Calu3 (cell line): ENCODE measurements at regions not wholly inside any gene's neighbourhood (a gene's known extent, or its start where the extent isn't known, plus 50 kb on each side); places are given as distances from the start of the nearest gene placed in this dataset.

Experiments used
- BruUV-seq: library from RNA; stranded (reverse); fragments of 400-500 nt; replicated peaks from 2 replicates; lab custom pipeline; 2021; lab: Mats Ljungman, UMichigan
- CTCF ChIA-PET: fragments of 300-600 bp; sonication (Branson Sonifier 250); formaldehyde crosslinking; loops from one replicate; lab custom pipeline; 2022; ENCODE audit warnings: antibody characterized with exemption; lab: Charles Lee
- DNase-seq: peaks from one replicate; pipeline ENCODE4 v3.0.0; 2022
- H3K27ac Mint-ChIP-seq: one replicate; pipeline ENCODE4 v1.8.0; 2022; ENCODE audit warnings: mixed read lengths; ENCODE audit not compliant: unreplicated experiment
- H3K27me3 Mint-ChIP-seq: one replicate; pipeline ENCODE4 v1.8.0; 2022; ENCODE audit warnings: mixed read lengths; ENCODE audit not compliant: unreplicated experiment
- H3K36me3 Mint-ChIP-seq: one replicate; pipeline ENCODE4 v1.8.0; 2022; ENCODE audit warnings: mild to moderate bottlenecking, moderate library complexity, mixed read lengths; ENCODE audit not compliant: insufficient read depth, unreplicated experiment
- H3K4me1 Mint-ChIP-seq: one replicate; pipeline ENCODE4 v1.8.0; 2022; ENCODE audit warnings: mild to moderate bottlenecking, low read depth, mixed read lengths; ENCODE audit not compliant: unreplicated experiment
- H3K4me3 Mint-ChIP-seq: one replicate; pipeline ENCODE4 v1.8.0; 2022; ENCODE audit warnings: mild to moderate bottlenecking, low read depth, moderate library complexity, mixed read lengths; ENCODE audit not compliant: unreplicated experiment
- H3K9me3 Mint-ChIP-seq: one replicate; pipeline ENCODE4 v1.8.0; 2022; ENCODE audit warnings: low read depth, mixed read lengths; ENCODE audit not compliant: unreplicated experiment
- intact Hi-C: fragments of 100-400 bp; cut with micrococcal nuclease; formaldehyde crosslinking; loops from one replicate; pipeline ENCODE4 v1.10.0; 2022; ENCODE audit not compliant: unreplicated experiment
- TF ChIP-seq, protein P1 (sequence below): fragments of 200-600 bp; IDR thresholded peaks from one replicate; pipeline ENCODE4 v1.8.0; 2022; ENCODE audit warnings: antibody characterized with exemption; ENCODE audit not compliant: unreplicated experiment

DNA sequence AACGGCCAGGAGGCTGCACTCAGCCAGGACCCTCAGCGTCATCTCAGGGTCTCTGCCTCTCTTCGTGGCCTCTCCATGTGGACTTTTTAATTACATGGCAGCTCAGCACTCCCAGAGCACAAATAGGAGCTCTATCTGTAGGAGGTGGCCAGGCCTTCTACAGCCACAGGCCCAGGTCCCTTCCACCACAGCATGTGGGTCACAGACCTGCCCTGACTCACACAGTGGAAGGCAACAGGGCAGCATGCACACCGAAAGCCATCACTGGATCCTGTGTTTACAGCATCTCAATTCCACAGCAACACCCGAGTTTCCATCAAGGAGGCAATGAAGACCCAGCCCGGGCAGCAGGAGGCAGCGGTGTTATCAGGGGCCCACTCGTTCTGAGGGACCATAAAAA is 65.8 kb upstream of the CD93 start:
- DNase-seq, result no peak
- no TSS peak for BruUV-seq
- Mint-ChIP-seq H3K27ac (no peak overlapping the region), H3K27me3 (no peaks in the 10 kb centered on the region), H3K4me3 (no peak overlapping the region), H3K36me3 (no peaks in the 10 kb centered on the region), H3K9me3 (no peaks in the 10 kb centered on the region), H3K4me1 (peaks cover 18% of the 10 kb centered on the region)
- CTCF ChIA-PET, result no interaction called here
- intact Hi-C loops, result no loop called here
- TF ChIP-seq, protein P1, sequence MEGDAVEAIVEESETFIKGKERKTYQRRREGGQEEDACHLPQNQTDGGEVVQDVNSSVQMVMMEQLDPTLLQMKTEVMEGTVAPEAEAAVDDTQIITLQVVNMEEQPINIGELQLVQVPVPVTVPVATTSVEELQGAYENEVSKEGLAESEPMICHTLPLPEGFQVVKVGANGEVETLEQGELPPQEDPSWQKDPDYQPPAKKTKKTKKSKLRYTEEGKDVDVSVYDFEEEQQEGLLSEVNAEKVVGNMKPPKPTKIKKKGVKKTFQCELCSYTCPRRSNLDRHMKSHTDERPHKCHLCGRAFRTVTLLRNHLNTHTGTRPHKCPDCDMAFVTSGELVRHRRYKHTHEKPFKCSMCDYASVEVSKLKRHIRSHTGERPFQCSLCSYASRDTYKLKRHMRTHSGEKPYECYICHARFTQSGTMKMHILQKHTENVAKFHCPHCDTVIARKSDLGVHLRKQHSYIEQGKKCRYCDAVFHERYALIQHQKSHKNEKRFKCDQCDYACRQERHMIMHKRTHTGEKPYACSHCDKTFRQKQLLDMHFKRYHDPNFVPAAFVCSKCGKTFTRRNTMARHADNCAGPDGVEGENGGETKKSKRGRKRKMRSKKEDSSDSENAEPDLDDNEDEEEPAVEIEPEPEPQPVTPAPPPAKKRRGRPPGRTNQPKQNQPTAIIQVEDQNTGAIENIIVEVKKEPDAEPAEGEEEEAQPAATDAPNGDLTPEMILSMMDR, result no peak

DNA sequence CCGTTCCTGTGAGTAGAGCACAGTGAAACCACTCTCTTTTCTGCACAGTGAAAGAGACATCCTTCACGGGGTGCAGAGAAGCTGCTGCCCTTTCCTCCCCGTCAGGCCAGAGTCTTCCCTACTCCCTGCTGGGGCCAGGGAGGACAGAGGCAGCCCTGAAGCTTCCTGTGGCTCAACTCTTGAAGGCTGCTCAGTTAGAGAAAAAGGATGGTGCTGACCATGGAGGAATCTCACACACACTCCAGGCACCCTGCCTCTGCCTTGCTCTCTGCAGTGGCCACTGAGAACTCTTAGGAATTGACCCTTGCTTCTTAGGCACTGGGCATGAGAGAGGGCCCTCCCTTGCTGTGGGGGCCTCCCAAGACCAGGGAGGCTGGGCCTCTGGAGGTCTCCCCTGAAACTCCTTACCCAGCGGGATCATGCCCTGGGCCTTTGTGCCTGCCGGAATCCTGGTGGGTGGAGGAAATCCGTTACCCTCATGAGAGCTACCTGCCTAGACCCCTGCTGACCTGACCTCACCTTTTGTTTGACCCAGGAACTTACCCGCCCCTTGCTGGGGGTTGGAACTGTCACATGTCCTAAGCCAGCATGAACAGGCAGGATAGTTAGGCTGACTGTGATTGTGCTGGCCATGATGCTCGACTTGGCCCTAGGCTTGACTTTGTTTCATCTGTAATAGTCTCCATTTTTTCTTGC is 65.0 kb upstream of the CD93 start:
- BruUV-seq, result no TSS peak
- H3K27ac Mint-ChIP-seq, result no peak overlapping the region

DNA sequence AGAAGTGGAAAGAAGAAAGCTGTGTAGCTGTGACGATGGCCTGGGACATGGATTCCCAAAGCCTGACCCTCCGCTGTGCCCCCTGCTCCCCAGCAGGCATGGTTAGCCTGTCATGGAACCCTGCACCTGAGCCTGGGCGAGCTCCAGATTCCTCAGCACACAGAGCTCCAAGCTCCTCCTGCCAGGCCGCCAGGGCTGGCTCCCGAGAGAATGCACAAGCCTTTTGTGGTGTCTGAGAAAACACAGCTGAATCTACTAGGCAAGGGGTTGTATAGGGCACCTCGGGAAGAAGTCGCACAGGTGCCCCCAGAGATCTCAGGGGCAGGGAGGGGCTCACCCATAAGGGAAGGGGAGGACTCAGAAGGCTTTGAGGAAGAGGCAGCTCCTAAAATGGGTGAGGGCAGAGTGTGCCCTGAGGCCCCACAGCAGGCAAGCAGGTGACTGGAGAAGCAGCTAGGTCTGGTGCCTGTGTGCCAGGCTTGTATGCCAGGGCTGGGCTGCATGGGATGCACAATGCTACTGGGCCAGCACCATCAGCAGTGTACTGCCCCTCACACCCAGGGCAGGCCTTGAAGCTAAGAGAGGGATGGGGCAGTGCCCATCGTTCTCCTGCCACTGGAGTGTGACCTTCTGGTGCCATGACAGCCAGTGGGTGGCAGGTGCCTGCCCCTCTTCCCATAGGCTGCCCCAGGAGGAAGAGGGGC is 64.3 kb upstream of the CD93 start:
- TF ChIP-seq, protein P1, result no peak
- no peak overlapping the region for H3K27ac Mint-ChIP-seq
- no peaks in the 10 kb centered on the region for H3K36me3 Mint-ChIP-seq
- H3K9me3 Mint-ChIP-seq, result no peaks in the 10 kb centered on the region
- intact Hi-C loops, result no loop called here
- no TSS peak for BruUV-seq
- CTCF ChIA-PET, result no interaction called here
- DNase-seq, result no peak
- H3K4me1 Mint-ChIP-seq, result peaks cover 13% of the 10 kb centered on the region
- no peak overlapping the region for H3K4me3 Mint-ChIP-seq
- no peaks in the 10 kb centered on the region for H3K27me3 Mint-ChIP-seq

More for the DNA sequence above, 65.0 kb upstream of the CD93 start:
- H3K4me3 Mint-ChIP-seq, result no peak overlapping the region
- CTCF ChIA-PET, result no interaction called here
- H3K4me1 Mint-ChIP-seq, result peaks cover 18% of the 10 kb centered on the region
- intact Hi-C loops, result no loop called here
- no peaks in the 10 kb centered on the region for H3K27me3 Mint-ChIP-seq
- H3K9me3 Mint-ChIP-seq, result no peaks in the 10 kb centered on the region
- H3K36me3 Mint-ChIP-seq, result no peaks in the 10 kb centered on the region
- TF ChIP-seq, protein P1, result no peak
- DNase-seq, result no peak

DNA sequence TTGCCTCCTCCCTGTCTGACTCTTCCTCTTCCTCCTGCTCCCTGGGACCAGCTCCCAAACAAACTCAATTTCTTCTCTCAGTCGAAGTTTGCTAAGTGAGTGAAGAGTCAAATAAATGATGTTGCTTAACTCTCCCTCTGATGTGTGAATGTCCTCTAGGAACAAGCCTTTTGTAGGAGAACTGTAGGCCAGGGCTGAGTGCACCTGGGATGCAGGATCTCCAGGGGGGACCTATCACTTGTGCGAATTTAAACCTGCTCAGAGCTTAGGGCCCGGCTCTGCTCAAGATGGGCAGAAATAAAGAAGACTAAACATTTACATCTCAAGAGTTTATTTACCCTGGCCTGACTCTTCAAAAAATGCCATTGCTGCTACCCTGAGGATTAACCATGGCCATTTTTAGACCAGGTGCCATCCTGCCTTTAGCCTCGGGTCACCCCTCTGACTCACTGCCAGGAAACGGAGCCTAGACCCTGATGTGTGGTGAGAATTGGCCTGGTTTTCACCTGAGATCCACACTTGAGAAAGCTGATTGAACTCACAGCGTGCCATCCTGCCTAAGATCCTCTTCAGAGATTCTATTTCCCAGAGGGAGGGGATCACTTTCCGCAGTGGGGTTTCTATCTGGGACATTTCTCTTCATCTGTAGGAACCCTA is 63.6 kb upstream of the CD93 start:
- peaks cover 6% of the 10 kb centered on the region for H3K4me1 Mint-ChIP-seq
- CTCF ChIA-PET, result no interaction called here
- intact Hi-C loops, result no loop called here
- no TSS peak for BruUV-seq
- no peak overlapping the region for H3K27ac Mint-ChIP-seq
- TF ChIP-seq, protein P1, result no peak
- H3K9me3 Mint-ChIP-seq, result no peaks in the 10 kb centered on the region
- H3K36me3 Mint-ChIP-seq, result no peaks in the 10 kb centered on the region
- H3K27me3 Mint-ChIP-seq, result no peaks in the 10 kb centered on the region
- DNase-seq, result no peak
- no peak overlapping the region for H3K4me3 Mint-ChIP-seq
